AG20443 (cell line): ENCODE measurements at regions not wholly inside any gene's neighbourhood (a gene's known extent, or its start where the extent isn't known, plus 50 kb on each side); places are given as distances from the start of the nearest gene placed in this dataset.

ENCODE experiments used
- DNase-seq: peaks from one replicate; pipeline ENCODE4 v3.0.0; 2012; ENCODE audit warnings: low spot score, mixed read lengths

- no peak for DNase-seq
These were observed 88.7 kb upstream of the FAM169A start for GRCh38 chr5:74954919-74955318.

GRCh38 chr5:74953937-74954720 is 87.9 kb upstream of the FAM169A start:
- DNase-seq = peak; percentile 30

- no peak for DNase-seq
These were observed 87.4 kb upstream of the FAM169A start for GRCh38 chr5:74953554-74953936.

- DNase-seq = no peak
These were observed 86.2 kb upstream of the FAM169A start for GRCh38 chr5:74952406-74952805.

GRCh38 chr5:74951865-74952264 is 85.7 kb upstream of the FAM169A start:
- DNase-seq = no peak

GRCh38 chr5:74950836-74951515 is 84.8 kb upstream of the FAM169A start:
- peak; percentile 18 for DNase-seq

GRCh38 chr5:74949976-74950375 is 83.8 kb upstream of the FAM169A start:
- peak; percentile 64 for DNase-seq

- DNase-seq = no peak
These were observed 81.9 kb upstream of the FAM169A start for GRCh38 chr5:74948031-74948546.

- no peak for DNase-seq
These were observed 80.3 kb upstream of the FAM169A start for GRCh38 chr5:74946471-74946870.

GRCh38 chr5:74945561-74946165 is 79.5 kb upstream of the FAM169A start:
- no peak for DNase-seq

GRCh38 chr5:74943905-74944304 is 77.7 kb upstream of the FAM169A start:
- no peak for DNase-seq

- no peak for DNase-seq
These were observed 76.6 kb upstream of the FAM169A start for GRCh38 chr5:74942622-74943286.

- DNase-seq = no peak
These were observed 74.7 kb upstream of the FAM169A start for GRCh38 chr5:74940782-74941353.

- no peak for DNase-seq
These were observed 72.2 kb upstream of the FAM169A start for GRCh38 chr5:74938250-74938933.

GRCh38 chr5:74935752-74936091 is 69.5 kb upstream of the FAM169A start:
- DNase-seq = no peak

GRCh38 chr5:74934949-74935751 is 69.0 kb upstream of the FAM169A start:
- DNase-seq = peak; percentile 69

- DNase-seq = no peak
These were observed 61.1 kb upstream of the FAM169A start for GRCh38 chr5:74927336-74927735.

- peak; percentile 87 for DNase-seq
These were observed 53.3 kb upstream of the FAM169A start for GRCh38 chr5:74919487-74919886.

- no peak for DNase-seq
These were observed 52.9 kb upstream of the FAM169A start for GRCh38 chr5:74919041-74919440.

- no peak for DNase-seq
These were observed 52.1 kb upstream of the FAM169A start for GRCh38 chr5:74918232-74918669.
